Lower lobe of right lung (tissue), 2 donors: ENCODE measurements at regions not wholly inside any gene's neighbourhood (a gene's known extent, or its start where the extent isn't known, plus 50 kb on each side); places are given as distances from the start of the nearest gene placed in this dataset.

Experiments used
- ATAC-seq, 2 donors: fragments of 200-7000 bp; cut with Tn5 transposase; one replicate each; pipeline ENCODE4 v1.9.1; 2020 to 2022; ENCODE audit warnings: mild to moderate bottlenecking in 2 of 2, moderate library complexity in 2 of 2
- DNase-seq: peaks from one replicate; pipeline ENCODE4 v3.0.0-alpha.2; 2020
- H3K27ac ChIP-seq: fragments of 200-600 bp; one replicate; pipeline ENCODE4 v1.8.0; 2022
- H3K27me3 ChIP-seq: fragments of 200-600 bp; one replicate; pipeline ENCODE4 v1.8.0; 2022; ENCODE audit warnings: low read depth
- H3K36me3 ChIP-seq: fragments of 200-600 bp; one replicate; pipeline ENCODE4 v1.8.0; 2022; ENCODE audit warnings: mild to moderate bottlenecking
- H3K4me1 ChIP-seq: fragments of 200-600 bp; one replicate; pipeline ENCODE4 v1.8.0; 2022
- H3K4me3 ChIP-seq: fragments of 200-600 bp; one replicate; pipeline ENCODE4 v1.8.0; 2022; ENCODE audit warnings: mild to moderate bottlenecking
- H3K9me3 ChIP-seq: fragments of 200-600 bp; one replicate; pipeline ENCODE4 v1.8.0; 2022
- intact Hi-C: fragments of 100-400 bp; cut with DNase I; formaldehyde crosslinking; loops from one replicate; pipeline ENCODE4 v1.11.0; 2022
- TF ChIP-seq, protein P1 (sequence below): fragments of 200-600 bp; IDR thresholded peaks from one replicate; pipeline ENCODE4 v1.8.0; 2022; ENCODE audit warnings: antibody characterized with exemption, mild to moderate bottlenecking
- donor health status: DM: no; HTN: yes; CAD: no; lungs with severe emphysema.

DNA sequence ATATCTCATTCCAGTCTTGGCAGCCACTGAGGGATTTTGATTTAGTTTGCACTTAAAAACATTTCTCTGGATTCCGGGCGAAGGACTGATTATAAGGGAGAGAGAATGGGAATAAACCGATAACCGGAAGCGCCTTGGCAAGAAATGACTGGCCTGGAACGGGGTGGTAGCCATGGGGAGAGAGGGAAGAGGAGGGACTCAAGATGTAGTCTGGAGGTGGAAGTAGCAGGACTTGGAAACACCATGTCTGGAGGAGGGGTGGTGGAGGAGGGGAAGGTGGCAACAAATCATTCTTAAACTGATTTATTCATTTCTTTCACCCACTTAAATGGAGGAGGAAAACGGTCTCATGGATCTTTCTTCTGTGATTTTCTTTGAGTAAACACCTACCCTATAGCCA, 238.1 kb downstream of the REEP3 start:
- no peaks in the 10 kb centered on the region for H3K4me1 ChIP-seq
- DNase-seq: no peak
- H3K27ac ChIP-seq: no peak overlapping the region
- H3K9me3 ChIP-seq: no peaks in the 10 kb centered on the region
- no peak for ATAC-seq
- no peaks in the 10 kb centered on the region for H3K36me3 ChIP-seq
- intact Hi-C loops: no loop called here
- TF ChIP-seq, protein P1, sequence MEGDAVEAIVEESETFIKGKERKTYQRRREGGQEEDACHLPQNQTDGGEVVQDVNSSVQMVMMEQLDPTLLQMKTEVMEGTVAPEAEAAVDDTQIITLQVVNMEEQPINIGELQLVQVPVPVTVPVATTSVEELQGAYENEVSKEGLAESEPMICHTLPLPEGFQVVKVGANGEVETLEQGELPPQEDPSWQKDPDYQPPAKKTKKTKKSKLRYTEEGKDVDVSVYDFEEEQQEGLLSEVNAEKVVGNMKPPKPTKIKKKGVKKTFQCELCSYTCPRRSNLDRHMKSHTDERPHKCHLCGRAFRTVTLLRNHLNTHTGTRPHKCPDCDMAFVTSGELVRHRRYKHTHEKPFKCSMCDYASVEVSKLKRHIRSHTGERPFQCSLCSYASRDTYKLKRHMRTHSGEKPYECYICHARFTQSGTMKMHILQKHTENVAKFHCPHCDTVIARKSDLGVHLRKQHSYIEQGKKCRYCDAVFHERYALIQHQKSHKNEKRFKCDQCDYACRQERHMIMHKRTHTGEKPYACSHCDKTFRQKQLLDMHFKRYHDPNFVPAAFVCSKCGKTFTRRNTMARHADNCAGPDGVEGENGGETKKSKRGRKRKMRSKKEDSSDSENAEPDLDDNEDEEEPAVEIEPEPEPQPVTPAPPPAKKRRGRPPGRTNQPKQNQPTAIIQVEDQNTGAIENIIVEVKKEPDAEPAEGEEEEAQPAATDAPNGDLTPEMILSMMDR: no peak
- no peak overlapping the region for H3K4me3 ChIP-seq
- H3K27me3 ChIP-seq: no peaks in the 10 kb centered on the region

DNA sequence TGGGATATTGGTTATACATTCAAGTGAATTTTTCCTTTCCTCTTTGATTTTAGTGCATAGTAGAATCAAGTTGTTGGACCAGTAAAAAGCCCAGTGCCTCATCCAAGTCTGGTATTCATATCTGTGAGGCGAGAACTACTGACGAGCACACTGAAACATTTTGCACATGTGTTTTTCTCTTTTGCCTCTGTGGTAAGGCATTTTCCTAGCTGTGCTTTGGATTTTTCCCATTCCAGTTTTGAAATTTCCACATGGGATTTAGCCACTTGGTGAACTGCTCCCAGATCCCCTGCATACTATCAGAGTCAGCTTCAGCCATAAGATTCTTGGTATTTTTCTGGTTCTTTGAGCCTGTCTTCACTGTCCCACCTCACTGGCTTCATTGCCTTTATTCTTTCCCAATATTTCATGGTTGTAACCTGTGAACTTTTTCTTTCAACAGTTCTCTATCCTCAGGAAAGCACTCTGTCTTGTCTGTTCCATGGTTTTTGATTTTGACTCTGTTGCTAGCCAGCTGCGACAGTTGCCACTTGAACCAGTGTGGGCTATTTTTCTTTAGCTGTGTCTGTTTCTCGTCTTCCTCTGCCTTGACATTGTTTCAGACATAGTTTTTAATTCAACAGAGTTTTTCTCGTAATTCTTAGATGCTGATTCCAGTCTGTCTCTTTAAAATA, 239.0 kb downstream of the REEP3 start:
- ATAC-seq (no peak), DNase-seq (no peak)
- H3K4me1 ChIP-seq: no peaks in the 10 kb centered on the region
- intact Hi-C loops: no loop called here
- no peak overlapping the region for H3K4me3 ChIP-seq
- no peaks in the 10 kb centered on the region for H3K9me3 ChIP-seq
- no peaks in the 10 kb centered on the region for H3K36me3 ChIP-seq
- TF ChIP-seq, protein P1: no peak
- no peak overlapping the region for H3K27ac ChIP-seq
- no peaks in the 10 kb centered on the region for H3K27me3 ChIP-seq

DNA sequence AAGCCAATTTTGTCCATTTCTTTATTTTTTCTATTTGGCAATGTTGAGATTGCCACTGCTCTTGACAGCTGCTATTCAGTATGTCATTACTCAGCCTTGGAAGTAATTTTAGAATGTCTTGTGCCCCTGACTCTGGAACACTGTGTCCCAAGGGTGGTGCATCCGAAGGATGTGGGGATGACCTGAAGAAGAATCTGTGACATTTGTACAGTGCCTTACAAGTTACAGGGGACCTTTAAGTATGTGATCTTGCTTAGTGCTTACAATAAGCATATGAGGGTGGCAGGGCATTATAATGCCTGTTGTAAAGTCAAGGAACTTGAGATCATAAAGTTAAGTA, 239.5 kb downstream of the REEP3 start:
- H3K9me3 ChIP-seq: no peaks in the 10 kb centered on the region
- intact Hi-C loops: no loop called here
- DNase-seq: no peak
- no peaks in the 10 kb centered on the region for H3K4me1 ChIP-seq
- TF ChIP-seq, protein P1: no peak
- H3K27me3 ChIP-seq: no peaks in the 10 kb centered on the region
- no peak overlapping the region for H3K27ac ChIP-seq
- no peak for ATAC-seq
- no peaks in the 10 kb centered on the region for H3K36me3 ChIP-seq
- H3K4me3 ChIP-seq: no peak overlapping the region

DNA sequence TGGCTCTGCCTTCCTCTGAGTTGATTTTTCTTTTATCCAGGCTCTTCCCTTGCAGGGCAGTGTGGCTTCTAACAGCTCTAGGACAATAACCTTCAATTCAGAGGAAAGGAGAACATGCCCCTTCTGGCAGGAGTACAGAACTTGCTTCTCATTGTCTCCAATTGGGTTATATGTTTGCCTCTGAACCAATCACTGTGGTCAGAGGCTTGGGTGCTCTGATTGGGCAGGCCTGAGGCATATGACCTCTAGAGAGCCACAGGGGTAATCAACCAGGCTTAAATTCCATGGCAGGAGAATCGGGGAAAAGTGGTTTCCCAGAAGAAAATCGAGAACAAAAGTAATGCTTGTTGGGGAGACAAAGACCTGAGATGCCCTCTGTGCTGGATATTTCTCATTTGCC, 240.0 kb downstream of the REEP3 start:
- no peaks in the 10 kb centered on the region for H3K4me1 ChIP-seq
- TF ChIP-seq, protein P1: no peak
- intact Hi-C loops: no loop called here
- no peaks in the 10 kb centered on the region for H3K9me3 ChIP-seq
- H3K27ac ChIP-seq: no peak overlapping the region
- DNase-seq: no peak
- no peak for ATAC-seq
- no peaks in the 10 kb centered on the region for H3K36me3 ChIP-seq
- no peak overlapping the region for H3K4me3 ChIP-seq
- H3K27me3 ChIP-seq: no peaks in the 10 kb centered on the region

DNA sequence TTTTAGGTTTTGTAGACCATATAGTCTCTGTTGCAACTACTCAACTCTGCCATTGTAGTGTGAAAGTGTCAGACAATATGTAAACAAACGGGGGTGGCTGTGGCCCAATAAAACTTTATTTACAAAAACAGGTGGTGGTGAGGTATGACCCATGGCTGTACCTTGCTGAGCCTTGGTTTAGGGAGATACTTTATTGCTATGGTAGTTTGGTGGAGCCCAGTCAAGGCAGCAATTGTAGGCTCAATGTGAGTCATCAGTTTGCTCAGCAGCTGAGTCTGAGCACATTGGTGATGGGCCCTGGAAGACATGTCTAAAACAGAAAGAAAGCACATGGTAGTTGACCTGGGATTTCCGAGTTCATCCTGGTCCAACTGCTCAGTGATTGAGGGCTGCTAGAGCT, 242.5 kb downstream of the REEP3 start:
- H3K27ac ChIP-seq: no peak overlapping the region
- intact Hi-C loops: no loop called here
- H3K4me1 ChIP-seq: peaks cover 5% of the 10 kb centered on the region
- no peaks in the 10 kb centered on the region for H3K36me3 ChIP-seq
- TF ChIP-seq, protein P1: no peak
- no peaks in the 10 kb centered on the region for H3K9me3 ChIP-seq
- no peak for DNase-seq
- H3K27me3 ChIP-seq: no peaks in the 10 kb centered on the region
- no peak for ATAC-seq
- no peak overlapping the region for H3K4me3 ChIP-seq

DNA sequence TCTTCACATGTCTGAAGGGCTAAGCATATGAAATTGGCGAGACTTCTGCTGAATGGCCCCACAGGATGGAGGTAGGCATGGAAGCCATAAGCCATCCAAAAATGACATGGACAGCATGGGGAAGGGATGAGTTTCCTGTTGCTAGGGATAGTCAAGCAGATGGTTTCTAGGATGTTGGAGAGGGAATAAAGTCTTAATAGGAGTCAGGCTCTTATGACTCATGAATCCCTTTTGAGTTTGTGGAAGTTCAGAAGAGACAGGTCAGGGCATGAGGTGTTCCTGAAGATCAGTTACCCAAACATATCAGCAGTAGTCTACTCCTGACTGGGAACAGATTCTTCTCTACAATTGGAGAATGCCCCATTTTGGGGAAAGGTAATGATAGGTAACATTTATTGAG, 243.9 kb downstream of the REEP3 start:
- no peak for DNase-seq
- TF ChIP-seq, protein P1: no peak
- Histone ChIP-seq H3K36me3 (no peaks in the 10 kb centered on the region), H3K4me1 (peaks cover 5% of the 10 kb centered on the region), H3K27me3 (no peaks in the 10 kb centered on the region), H3K4me3 (no peak overlapping the region), H3K27ac (no peak overlapping the region), H3K9me3 (no peaks in the 10 kb centered on the region)
- ATAC-seq: no peak
- intact Hi-C loops: no loop called here
